HCT116 (cell line): ENCODE measurements at regions not wholly inside any gene's neighbourhood (a gene's known extent, or its start where the extent isn't known, plus 50 kb on each side); places are given as distances from the start of the nearest gene placed in this dataset.

ENCODE experiments used
- ATAC-seq: fragments of 200-7000 bp; cut with Tn5 transposase; 2 replicates; pipeline ENCODE4 v1.9.1; 2020; ENCODE audit warnings: mild to moderate bottlenecking, moderate library complexity
- BruUV-seq: library from RNA; stranded (reverse); fragments of 400-500 nt; replicated peaks from 2 replicates; lab custom pipeline; 2021; lab: Mats Ljungman, UMichigan
- CTCF ChIA-PET: fragments of 300-600 bp; sonication (Branson Sonifier 250); formaldehyde crosslinking; loops from one replicate; lab custom pipeline; 2021; ENCODE audit warnings: antibody characterized with exemption; lab: Charles Lee
- POLR2A ChIA-PET: fragments of 300-600, 350-600 bp; sonication (Branson Sonifier 250); formaldehyde crosslinking; loops from one replicate; lab custom pipeline; 2021; ENCODE audit warnings: antibody characterized with exemption; lab: Charles Lee
- RAD21 ChIA-PET, 2 experiments: fragments of 300-600 bp; sonication (Branson Sonifier 250); formaldehyde crosslinking; loops; one replicate each; lab custom pipeline; 2023; ENCODE audit warnings: low total read pairs in 2 of 2; ENCODE audit not compliant: uncharacterized antibody in 2 of 2, unreplicated experiment in 2 of 2, low non-redundant PET in 1 of 2; lab: Charles Lee
- DNase-seq: peaks from one replicate; pipeline ENCODE4 v3.0.0-alpha.2; 2010; ENCODE audit warnings: low read depth, low spot score
- H2AFZ ChIP-seq: fragments of 200-600 bp; shearing (Covaris generic), sonication (generic); 2 replicates; pipeline ENCODE4 v1.6.1; 2017; ENCODE audit warnings: low read depth, mixed run types, mixed read lengths, antibody characterized with exemption, low read length; ENCODE audit not compliant: poor library complexity, severe bottlenecking
- H3K27ac ChIP-seq: 2 replicates; pipeline ENCODE4 v1.5.1; 2012; ENCODE audit warnings: low read depth, low read length
- H3K27me3 ChIP-seq: fragments of 200-600 bp; sonication (generic); 2 replicates; pipeline ENCODE4 v1.6.1; 2016; ENCODE audit warnings: mixed run types, low read length, mixed read lengths; ENCODE audit not compliant: insufficient read depth
- H3K36me3 ChIP-seq, 2 experiments: fragments of 200-500 bp in 1 of 2; fragments of 200-600 bp in 1 of 2; sonication (Bioruptor generic) in 1 of 2; sonication (generic) in 1 of 2; 2 replicates each; pipeline versions ENCODE4 v1.5.1 to v1.6.1; 2014 to 2016; ENCODE audit warnings: low read length in 2 of 2, inconsistent platforms in 1 of 2, mixed read lengths in 1 of 2, mixed run types in 1 of 2; ENCODE audit not compliant: insufficient read depth in 2 of 2, control insufficient read depth in 1 of 2
- H3K4me1 ChIP-seq, 2 experiments: fragments of 200-600 bp in 1 of 2; sonication (generic) in 1 of 2; 2 replicates each; pipeline versions ENCODE4 v1.5.1 to v1.6.1; 2012 to 2017; ENCODE audit warnings: low read length in 2 of 2, inconsistent platforms in 1 of 2, mild to moderate bottlenecking in 1 of 2, mixed read lengths in 1 of 2, mixed run types in 1 of 2, moderate library complexity in 1 of 2; ENCODE audit not compliant: insufficient read depth in 2 of 2, control insufficient read depth in 1 of 2
- H3K4me2 ChIP-seq: fragments of 200-600 bp; sonication (generic); 2 replicates; pipeline ENCODE4 v1.6.1; 2017; ENCODE audit warnings: mixed run types, low read length, mixed read lengths
- H3K4me3 ChIP-seq, 2 experiments: fragments of 200-600 bp in 1 of 2; sonication (generic) in 1 of 2; replicated peaks in 1 of 2; 2 replicates each; pipeline ENCODE4 v1.5.1; 2011 to 2016; ENCODE audit warnings: low read length in 2 of 2, control low read depth in 1 of 2, low read depth in 1 of 2, mild to moderate bottlenecking in 1 of 2, mixed read lengths in 1 of 2, mixed run types in 1 of 2
- H3K79me2 ChIP-seq: fragments of 200-600 bp; sonication (generic); 2 replicates; pipeline ENCODE4 v1.6.1; 2017; ENCODE audit warnings: mild to moderate bottlenecking, mixed run types, low read length, moderate library complexity, mixed read lengths; ENCODE audit not compliant: insufficient read depth
- H3K9ac ChIP-seq: fragments of 200-600 bp; sonication (generic); 2 replicates; pipeline ENCODE4 v1.6.1; 2016; ENCODE audit warnings: low read length, mixed read lengths
- H3K9me2 ChIP-seq: fragments of 200-600 bp; sonication (generic), shearing (Covaris generic); 2 replicates; pipeline ENCODE4 v1.6.1; 2017; ENCODE audit warnings: mixed run types, mild to moderate bottlenecking, moderate library complexity; ENCODE audit not compliant: insufficient read depth
- H3K9me3 ChIP-seq, 2 experiments: fragments of 200-500 bp in 1 of 2; fragments of 200-600 bp in 1 of 2; sonication (Bioruptor generic) in 1 of 2; sonication (generic) in 1 of 2; 2 replicates each; pipeline ENCODE4 v1.6.1; 2014 to 2017; ENCODE audit warnings: low read length in 2 of 2, mixed read lengths in 2 of 2, inconsistent platforms in 1 of 2, low read depth in 1 of 2, mild to moderate bottlenecking in 1 of 2, mixed run types in 1 of 2, moderate library complexity in 1 of 2; ENCODE audit not compliant: control insufficient read depth in 1 of 2, insufficient read depth in 1 of 2
- H4K20me1 ChIP-seq: fragments of 200-600 bp; sonication (generic), shearing (Covaris generic); 2 replicates; pipeline ENCODE4 v1.6.1; 2017; ENCODE audit warnings: mixed run types, mild to moderate bottlenecking, moderate library complexity; ENCODE audit not compliant: insufficient read depth
- ATF3 ChIP-seq: IDR thresholded peaks from 2 replicates; pipeline ENCODE4 v1.6.1; 2012
- CBX3 ChIP-seq: IDR thresholded peaks from 2 replicates; pipeline ENCODE4 v1.6.1; 2012; ENCODE audit warnings: low read depth
- CEBPB ChIP-seq: IDR thresholded peaks from 2 replicates; pipeline ENCODE4 v1.6.1; 2012; ENCODE audit warnings: low read depth
- EGR1 ChIP-seq: IDR thresholded peaks from 2 replicates; pipeline ENCODE4 v1.6.1; 2012; ENCODE audit warnings: low read depth
- ELF1 ChIP-seq: IDR thresholded peaks from 2 replicates; pipeline ENCODE4 v1.6.1; 2012; ENCODE audit warnings: low read depth, borderline replicate concordance
- EZH2 ChIP-seq: fragments of 200-600 bp; sonication (generic); IDR thresholded peaks from 2 replicates; pipeline ENCODE4 v1.6.1; 2017; ENCODE audit warnings: antibody characterized with exemption, mixed run types
- EZH2phosphoT487 ChIP-seq: fragments of 200-600 bp; IDR thresholded peaks from 2 replicates; pipeline ENCODE4 v1.6.1; 2018; ENCODE audit warnings: antibody characterized with exemption, borderline replicate concordance
- FOSL1 ChIP-seq: IDR thresholded peaks from 2 replicates; pipeline ENCODE4 v1.6.1; 2012; ENCODE audit warnings: low read depth
- JUND ChIP-seq: IDR thresholded peaks from 2 replicates; pipeline ENCODE4 v1.6.1; 2012
- MAX ChIP-seq: IDR thresholded peaks from 2 replicates; pipeline ENCODE4 v1.6.1; 2012
- POLR2A ChIP-seq: IDR thresholded peaks from 2 replicates; pipeline ENCODE4 v1.7.0; 2011; ENCODE audit warnings: borderline replicate concordance; ENCODE audit not compliant: insufficient read depth, insufficient read length; ENCODE audit errors: extremely low read depth
- POLR2AphosphoS5 ChIP-seq: IDR thresholded peaks from 2 replicates; pipeline ENCODE4 v1.6.1; 2011; ENCODE audit warnings: mild to moderate bottlenecking, low read depth, low read length, moderate library complexity
- RAD21 ChIP-seq: IDR thresholded peaks from 2 replicates; pipeline ENCODE4 v1.6.1; 2012; ENCODE audit warnings: low read depth, mild to moderate bottlenecking
- SP1 ChIP-seq: IDR thresholded peaks from 2 replicates; pipeline ENCODE4 v1.6.1; 2012; ENCODE audit warnings: low read depth
- SRF ChIP-seq: IDR thresholded peaks from 2 replicates; pipeline ENCODE4 v1.6.1; 2012; ENCODE audit warnings: low read depth
- TCF7L2 ChIP-seq: IDR thresholded peaks from 2 replicates; pipeline ENCODE4 v1.7.0; 2011; ENCODE audit warnings: borderline replicate concordance, inconsistent platforms; ENCODE audit not compliant: insufficient read depth, insufficient read length; ENCODE audit errors: extremely low read depth
- YY1 ChIP-seq: IDR thresholded peaks from 2 replicates; pipeline ENCODE4 v1.6.1; 2011; ENCODE audit warnings: low read length, low read depth, moderate library complexity, mild to moderate bottlenecking; ENCODE audit not compliant: insufficient replicate concordance; ENCODE audit errors: extremely low read depth
- ZBTB33 ChIP-seq: IDR thresholded peaks from 2 replicates; pipeline ENCODE4 v1.6.1; 2011; ENCODE audit warnings: mild to moderate bottlenecking, low read length, moderate library complexity; ENCODE audit not compliant: insufficient replicate concordance; ENCODE audit errors: extremely low read depth
- ZFX ChIP-seq: fragments of 450-650 bp; IDR thresholded peaks from 2 replicates; pipeline ENCODE4 v1.6.1; 2017
- ZNF274 ChIP-seq: fragments of 200-500 bp; sonication (Bioruptor generic); IDR thresholded peaks from 2 replicates; pipeline ENCODE4 v1.6.1; 2014; ENCODE audit warnings: mild to moderate bottlenecking, low read depth, low read length, inconsistent platforms
- intact Hi-C: fragments of 100-400 bp; cut with micrococcal nuclease; formaldehyde crosslinking; loops from 2 replicates; pipeline ENCODE4 v1.10.0; 2022

- H3K9ac ChIP-seq: no peak overlapping the region
- CTCF ChIA-PET: no interaction called here
- TF ChIP-seq SRF (no peak), TCF7L2 (no peak), EZH2phosphoT487 (no peak), YY1 (no peak), SP1 (no peak), POLR2AphosphoS5 (no peak), ATF3 (no peak), ZFX (no peak), ZBTB33 (no peak), ZNF274 (no peak), RAD21 (no peak), CEBPB (no peak), JUND (no peak), ELF1 (no peak), EZH2 (no peak), POLR2A (no peak), MAX (no peak), FOSL1 (no peak), EGR1 (no peak), CBX3 (no peak)
- TF ChIP-seq, all 23 proteins: peak for 0
- H3K27ac ChIP-seq: no peak overlapping the region
- DNase-seq (no peak), ATAC-seq (no peak)
- no TSS peak for BruUV-seq
- H3K79me2 ChIP-seq: no peaks in the 10 kb centered on the region
- H3K9me3 ChIP-seq: no peaks in the 10 kb centered on the region
- no peaks in the 10 kb centered on the region for H3K27me3 ChIP-seq
- no peaks in the 10 kb centered on the region for H3K36me3 ChIP-seq
- H3K4me2 ChIP-seq: no peak overlapping the region
- RAD21 ChIA-PET: no interaction called here
- no peaks in the 10 kb centered on the region for H3K4me1 ChIP-seq
- POLR2A ChIA-PET: no interaction called here
- H4K20me1 ChIP-seq: no peaks in the 10 kb centered on the region
- intact Hi-C loops: no loop called here
- no peak overlapping the region for H3K4me3 ChIP-seq
- H2AFZ ChIP-seq: no peak overlapping the region
- H3K9me2 ChIP-seq: no peaks in the 10 kb centered on the region
Measured at GRCh38 chrX:42933187-42933586, 155.2 kb upstream of the PPP1R2C start.
